GM19238 (cell line): ENCODE measurements at regions not wholly inside any gene's neighbourhood (a gene's known extent, or its start where the extent isn't known, plus 50 kb on each side); places are given as distances from the start of the nearest gene placed in this dataset.

ENCODE experiments used
- DNase-seq: peaks from one replicate; pipeline ENCODE4 v3.0.0; 2011; ENCODE audit warnings: low spot score; ENCODE audit not compliant: insufficient read length

DNA sequence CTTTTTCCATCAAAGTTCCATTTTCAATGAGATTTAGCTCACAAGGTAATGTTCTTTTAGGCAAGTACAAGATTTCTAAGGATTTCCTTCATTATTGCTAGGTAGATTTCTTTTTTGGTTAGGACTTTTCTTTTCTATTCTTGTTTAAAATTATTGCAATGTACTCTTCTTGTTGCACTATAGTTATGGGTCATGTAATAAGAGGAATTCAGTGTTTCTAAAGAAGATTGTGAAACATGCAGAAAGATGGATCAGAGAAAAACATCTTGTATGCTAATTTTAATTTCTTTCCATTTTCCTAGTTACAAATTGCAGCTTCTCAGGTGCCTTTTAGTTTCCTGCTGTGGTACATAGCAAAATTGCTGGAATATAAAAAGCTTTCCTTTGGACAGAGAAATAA lies 56.1 kb downstream of the BTG1 start:
- DNase-seq = no peak

GRCh38 chr12:92088805-92089204 lies 56.8 kb downstream of the BTG1 start:
- DNase-seq = no peak

- no peak for DNase-seq
These were observed 60.0 kb downstream of the BTG1 start for GRCh38 chr12:92085736-92086040.

DNA sequence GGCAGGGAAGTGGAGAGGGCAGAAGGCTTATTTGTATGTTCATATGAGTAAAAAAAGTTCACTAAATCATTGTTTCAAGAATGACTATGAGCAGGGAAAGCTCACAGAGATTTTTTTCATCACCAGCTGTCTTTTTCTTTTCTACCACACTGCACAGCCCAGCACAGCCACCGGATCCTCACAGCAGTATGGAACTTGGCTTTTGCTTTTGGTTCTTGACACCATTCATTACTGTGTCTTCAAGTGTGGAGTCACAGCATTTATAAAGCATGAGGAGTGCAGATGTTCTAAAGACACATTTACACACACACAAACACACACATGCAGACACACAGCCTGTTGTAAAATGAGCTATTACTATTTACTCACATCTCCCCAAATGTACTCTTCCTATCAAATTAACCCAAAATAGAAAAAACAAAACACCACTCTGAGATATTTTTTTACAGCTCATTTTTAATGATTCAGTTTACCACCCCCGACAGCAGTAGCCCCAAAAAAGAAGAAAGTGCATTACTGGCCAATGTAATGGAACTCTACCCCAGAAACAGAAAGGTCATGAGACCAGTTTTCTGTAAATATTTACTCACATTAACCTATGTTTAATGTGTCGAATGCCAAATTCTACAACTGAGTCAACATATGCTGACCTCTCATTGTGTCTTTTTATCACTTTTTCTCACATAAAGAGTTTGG lies 60.5 kb downstream of the BTG1 start:
- no peak for DNase-seq

DNA sequence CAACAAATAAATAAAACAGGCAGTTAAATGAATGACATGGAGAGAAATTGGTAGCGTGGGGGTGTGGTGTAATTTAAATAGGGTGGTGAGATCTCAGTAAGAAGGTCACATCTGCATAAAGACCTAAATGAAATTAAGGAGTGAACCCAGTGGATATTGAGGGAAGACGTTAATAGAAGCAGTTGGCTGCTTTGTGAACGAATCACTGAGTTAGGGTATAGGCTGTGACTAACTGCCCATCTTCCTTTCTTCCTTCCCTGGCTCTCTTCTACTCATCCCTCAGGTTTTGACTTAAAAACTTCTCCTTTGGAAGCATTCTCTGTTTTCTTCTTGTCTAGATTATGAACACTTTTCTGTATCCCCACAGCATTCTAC lies 64.7 kb downstream of the BTG1 start:
- no peak for DNase-seq

- no peak for DNase-seq
These were observed 66.6 kb downstream of the BTG1 start for GRCh38 chr12:92079054-92079385.

GRCh38 chr12:92078167-92079053 lies 67.2 kb downstream of the BTG1 start:
- DNase-seq = no peak

GRCh38 chr12:92077530-92077929 lies 68.1 kb downstream of the BTG1 start:
- DNase-seq = no peak

- no peak for DNase-seq
These were observed 69.5 kb downstream of the BTG1 start for GRCh38 chr12:92076101-92076500.

DNA sequence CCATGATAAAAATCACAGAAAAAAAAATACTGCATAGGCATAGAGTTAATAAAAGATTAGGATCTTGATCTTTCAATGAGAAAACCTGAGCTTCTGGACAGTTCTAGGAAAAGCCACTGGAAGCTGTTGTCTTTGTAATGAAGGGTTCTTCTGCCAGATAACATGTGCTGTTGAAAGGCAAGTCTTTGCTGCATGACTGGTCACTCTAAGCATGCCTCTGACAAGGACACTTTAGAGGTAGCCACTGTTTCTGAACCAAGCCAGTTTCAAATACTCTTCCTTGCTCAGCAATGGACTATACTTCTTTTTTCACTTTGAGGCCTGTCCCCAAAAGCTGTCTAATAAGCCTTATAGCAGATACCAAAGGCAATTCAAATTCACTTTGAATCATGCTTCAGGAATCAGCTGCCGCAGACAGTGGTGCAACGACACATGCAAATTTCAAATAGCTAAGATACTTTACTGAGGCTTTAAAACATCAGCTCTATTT lies 70.2 kb downstream of the BTG1 start:
- DNase-seq = no peak

GRCh38 chr12:92074889-92075288 lies 70.8 kb downstream of the BTG1 start:
- no peak for DNase-seq

- no peak for DNase-seq
These were observed 72.6 kb downstream of the BTG1 start for GRCh38 chr12:92073094-92073493.

GRCh38 chr12:92072112-92072511 lies 73.5 kb downstream of the BTG1 start:
- no peak for DNase-seq

GRCh38 chr12:92070864-92071445 lies 74.7 kb downstream of the BTG1 start:
- DNase-seq = no peak

DNA sequence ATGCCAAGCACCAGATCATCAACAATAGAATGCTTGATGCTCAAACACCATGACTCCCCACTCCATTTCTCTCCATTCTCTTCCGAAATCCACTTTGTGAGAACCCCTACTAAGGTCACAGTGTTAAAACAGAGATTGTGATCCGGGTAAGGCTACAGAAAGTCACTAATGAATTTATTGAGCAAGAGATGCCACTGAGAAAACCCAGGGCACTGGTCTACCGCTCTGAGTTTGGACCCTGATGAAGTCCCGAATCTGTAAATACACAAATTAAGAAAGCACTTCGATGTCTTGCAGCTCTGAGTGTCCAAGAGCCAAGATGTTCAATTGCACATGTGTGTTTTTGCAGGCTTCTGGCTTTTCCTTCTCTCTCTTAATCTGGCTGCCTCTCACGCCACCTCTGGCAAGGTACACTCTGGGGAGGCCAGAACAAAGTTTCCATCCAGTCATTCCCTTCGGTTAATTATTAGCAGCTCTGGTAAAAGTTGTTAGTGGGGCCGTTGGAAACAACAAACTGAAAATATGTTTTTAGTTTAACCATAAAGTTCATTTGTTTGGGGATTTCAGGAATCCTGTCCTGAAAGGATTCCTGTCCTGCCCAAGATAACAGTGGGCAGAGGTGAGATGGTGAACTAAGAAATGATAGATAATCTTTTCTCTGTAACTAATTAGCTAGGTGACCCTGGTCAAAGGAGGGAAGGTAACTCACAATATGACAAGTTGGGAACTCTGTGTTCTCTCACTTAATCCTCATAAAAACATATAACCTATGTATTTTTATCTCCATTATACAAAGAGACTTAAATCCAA lies 75.4 kb downstream of the BTG1 start:
- DNase-seq = no peak

DNA sequence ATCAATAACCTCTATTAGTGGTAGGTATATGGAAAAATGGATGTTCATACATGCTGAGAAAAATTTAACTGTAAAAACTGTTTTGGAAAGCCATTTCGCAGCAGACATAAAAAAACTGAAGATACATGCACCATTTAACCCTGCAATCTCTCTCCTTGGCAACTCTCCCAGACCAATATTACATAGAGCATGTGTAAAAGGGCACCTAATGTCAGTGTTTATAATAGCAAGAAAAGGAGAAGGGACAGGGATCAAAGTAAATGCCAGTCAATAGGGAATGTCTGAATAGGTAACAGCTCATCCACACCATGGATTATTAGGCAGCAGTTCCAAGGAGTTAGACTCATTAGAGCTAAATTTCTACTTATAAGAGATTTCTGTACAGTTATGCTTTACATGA lies 77.2 kb downstream of the BTG1 start:
- no peak for DNase-seq

- no peak for DNase-seq
These were observed 80.0 kb downstream of the BTG1 start for GRCh38 chr12:92065639-92066038.

- DNase-seq = no peak
These were observed 80.6 kb downstream of the BTG1 start for GRCh38 chr12:92065018-92065499.

GRCh38 chr12:92064422-92064821 lies 81.2 kb downstream of the BTG1 start:
- DNase-seq = no peak

GRCh38 chr12:92063641-92064040 lies 82.0 kb downstream of the BTG1 start:
- no peak for DNase-seq
